Panc1 (cell line): ENCODE measurements at regions not wholly inside any gene's neighbourhood (a gene's known extent, or its start where the extent isn't known, plus 50 kb on each side); places are given as distances from the start of the nearest gene placed in this dataset.

ENCODE experiments used
- ATAC-seq: fragments of 200-7000 bp; cut with Tn5 transposase; 2 replicates; pipeline ENCODE4 v1.9.1; 2020; ENCODE audit warnings: mild to moderate bottlenecking, moderate library complexity
- BruUV-seq: library from RNA; stranded (reverse); fragments of 400-500 nt; replicated peaks from 2 replicates; lab custom pipeline; 2021; lab: Mats Ljungman, UMichigan
- CTCF ChIA-PET: fragments of 300-600 bp; sonication (Branson Sonifier 250); formaldehyde crosslinking; loops from one replicate; lab custom pipeline; 2022; ENCODE audit warnings: antibody characterized with exemption; lab: Charles Lee
- POLR2A ChIA-PET: fragments of 300-600 bp; sonication (Branson Sonifier 250); formaldehyde crosslinking; loops from one replicate; lab custom pipeline; 2022; ENCODE audit warnings: antibody characterized with exemption; lab: Charles Lee
- DNase-seq: peaks from one replicate; pipeline ENCODE4 v3.0.0-alpha.2; 2010; ENCODE audit warnings: low read depth, low spot score
- H3K27ac ChIP-seq: 2 replicates; pipeline ENCODE4 v1.5.1; 2011; ENCODE audit warnings: mild to moderate bottlenecking, low read length, inconsistent platforms
- H3K27me3 ChIP-seq: fragments of 200-500 bp; sonication (Bioruptor generic); 2 replicates; pipeline ENCODE4 v1.6.0; 2014; ENCODE audit warnings: low read length, inconsistent platforms; ENCODE audit not compliant: control insufficient read depth, insufficient read depth
- H3K36me3 ChIP-seq: fragments of 200-500 bp; sonication (Bioruptor generic); 2 replicates; pipeline ENCODE4 v1.5.1; 2014; ENCODE audit warnings: inconsistent platforms, mild to moderate bottlenecking, low read length, moderate library complexity; ENCODE audit not compliant: control insufficient read depth, insufficient read depth
- H3K4me1 ChIP-seq: 2 replicates; pipeline ENCODE4 v1.5.1; 2011; ENCODE audit warnings: inconsistent platforms, mild to moderate bottlenecking, low read length, moderate library complexity; ENCODE audit not compliant: control insufficient read depth, insufficient read depth
- H3K4me3 ChIP-seq, 2 experiments: 2 replicates each; pipeline ENCODE4 v1.5.1; 2011 to 2012; ENCODE audit warnings: low read depth in 2 of 2, low read length in 2 of 2, mild to moderate bottlenecking in 2 of 2, inconsistent platforms in 1 of 2, moderate library complexity in 1 of 2
- H3K9me3 ChIP-seq: fragments of 200-500 bp; sonication (Bioruptor generic); 2 replicates; pipeline ENCODE4 v1.5.1; 2014; ENCODE audit warnings: low read depth, mild to moderate bottlenecking, inconsistent platforms, low read length, moderate library complexity; ENCODE audit not compliant: control insufficient read depth, insufficient read depth
- POLR2AphosphoS5 ChIP-seq: IDR thresholded peaks from 2 replicates; pipeline ENCODE4 v1.6.1; 2012; ENCODE audit warnings: mild to moderate bottlenecking, low read depth, low read length, moderate library complexity
- REST ChIP-seq, 2 experiments: IDR thresholded peaks; 2 replicates each; pipeline ENCODE4 v1.6.1; 2011 to 2012; ENCODE audit warnings: low read depth in 2 of 2, control low read depth in 1 of 2, low read length in 1 of 2, mild to moderate bottlenecking in 1 of 2, moderate library complexity in 1 of 2; ENCODE audit not compliant: insufficient read depth in 1 of 2
- SIN3A ChIP-seq: IDR thresholded peaks from 2 replicates; pipeline ENCODE4 v1.6.1; 2012; ENCODE audit warnings: low read depth, mild to moderate bottlenecking, low read length, moderate library complexity, borderline replicate concordance; ENCODE audit not compliant: insufficient read depth
- TCF7L2 ChIP-seq: IDR thresholded peaks from 2 replicates; pipeline ENCODE4 v1.6.1; 2011; ENCODE audit warnings: mild to moderate bottlenecking, low read depth, low read length, inconsistent platforms
- in situ Hi-C: cut with HindIII; loops from 2 replicates; pipeline ENCODE4 v1.10.0; 2016; ENCODE audit warnings: low sequenced_read_pairs, low pct_unique_long_range_greater_than_20kb
- intact Hi-C: fragments of 100-400 bp; cut with micrococcal nuclease; formaldehyde crosslinking; loops from one replicate; pipeline ENCODE4 v1.10.0; 2022; ENCODE audit not compliant: unreplicated experiment
- TF ChIP-seq, protein P1 (sequence below): fragments of 450-650 bp; IDR thresholded peaks from 2 replicates; pipeline ENCODE4 v1.5.1; 2017; ENCODE audit warnings: mild to moderate bottlenecking

DNA sequence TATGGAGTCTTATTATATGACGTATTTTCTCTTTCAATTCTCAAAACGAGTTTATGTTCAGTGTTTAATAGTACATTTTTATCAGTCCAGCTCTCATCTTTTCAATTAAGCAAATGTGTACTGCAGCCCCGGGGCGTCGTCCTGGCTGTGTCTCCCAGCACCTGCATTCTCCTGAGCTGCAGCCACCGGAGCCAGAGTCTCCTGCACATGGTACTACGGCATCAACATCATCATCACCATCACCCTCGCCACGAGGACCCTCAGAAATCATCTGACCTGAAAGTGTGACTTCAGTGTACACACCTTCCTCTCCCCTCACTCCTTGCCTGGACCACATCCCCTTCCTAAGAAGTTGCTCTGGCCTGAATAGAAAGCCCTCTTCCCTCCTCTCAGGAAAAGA lies 267.7 kb upstream of the ARID1B start:
- no peaks in the 10 kb centered on the region for H3K4me1 ChIP-seq
- no peaks in the 10 kb centered on the region for H3K27me3 ChIP-seq
- ChIA-PET POLR2A (no interaction called here), CTCF (no interaction called here)
- intact Hi-C loops (no loop called here), in situ Hi-C loops (no loop called here)
- TF ChIP-seq SIN3A (no peak), REST (IDR thresholded peaks at IDR 0.05; ENCODE audit: insufficient read depth in 1 of 2, low read depth in 2 of 2, low read length in 1 of 2) (no peak), POLR2AphosphoS5 (no peak), TCF7L2 (no peak)
- TF ChIP-seq, protein P1, sequence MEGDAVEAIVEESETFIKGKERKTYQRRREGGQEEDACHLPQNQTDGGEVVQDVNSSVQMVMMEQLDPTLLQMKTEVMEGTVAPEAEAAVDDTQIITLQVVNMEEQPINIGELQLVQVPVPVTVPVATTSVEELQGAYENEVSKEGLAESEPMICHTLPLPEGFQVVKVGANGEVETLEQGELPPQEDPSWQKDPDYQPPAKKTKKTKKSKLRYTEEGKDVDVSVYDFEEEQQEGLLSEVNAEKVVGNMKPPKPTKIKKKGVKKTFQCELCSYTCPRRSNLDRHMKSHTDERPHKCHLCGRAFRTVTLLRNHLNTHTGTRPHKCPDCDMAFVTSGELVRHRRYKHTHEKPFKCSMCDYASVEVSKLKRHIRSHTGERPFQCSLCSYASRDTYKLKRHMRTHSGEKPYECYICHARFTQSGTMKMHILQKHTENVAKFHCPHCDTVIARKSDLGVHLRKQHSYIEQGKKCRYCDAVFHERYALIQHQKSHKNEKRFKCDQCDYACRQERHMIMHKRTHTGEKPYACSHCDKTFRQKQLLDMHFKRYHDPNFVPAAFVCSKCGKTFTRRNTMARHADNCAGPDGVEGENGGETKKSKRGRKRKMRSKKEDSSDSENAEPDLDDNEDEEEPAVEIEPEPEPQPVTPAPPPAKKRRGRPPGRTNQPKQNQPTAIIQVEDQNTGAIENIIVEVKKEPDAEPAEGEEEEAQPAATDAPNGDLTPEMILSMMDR, result no peak
- no peaks in the 10 kb centered on the region for H3K36me3 ChIP-seq
- ATAC-seq, result no peak
- no peaks in the 10 kb centered on the region for H3K9me3 ChIP-seq
- no TSS peak for BruUV-seq
- DNase-seq, result no peak
- H3K4me3 ChIP-seq, result no peak overlapping the region
- H3K27ac ChIP-seq, result no peak overlapping the region

DNA sequence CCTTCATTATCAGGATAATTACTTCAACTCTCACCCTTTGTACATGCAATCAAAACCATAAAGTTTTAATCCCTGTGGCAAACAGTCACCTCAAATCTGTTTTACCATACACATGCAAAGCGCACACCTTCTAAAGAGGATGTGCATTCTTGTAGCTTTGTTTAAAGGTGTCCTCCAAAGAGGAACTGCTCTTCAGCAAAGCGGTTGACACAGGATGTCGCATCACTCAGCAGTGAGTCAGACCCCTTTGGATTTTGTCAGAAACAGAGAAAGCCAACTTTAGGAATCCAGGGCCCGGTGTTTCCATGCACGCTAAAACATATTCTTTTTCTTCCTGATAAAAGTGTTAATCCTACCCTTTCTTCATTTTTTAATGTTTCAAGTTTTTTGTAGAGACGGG lies 268.3 kb upstream of the ARID1B start:
- ATAC-seq, result no peak
- Histone ChIP-seq H3K4me1 (no peaks in the 10 kb centered on the region), H3K9me3 (no peaks in the 10 kb centered on the region), H3K36me3 (no peaks in the 10 kb centered on the region), H3K27me3 (no peaks in the 10 kb centered on the region), H3K4me3 (no peak overlapping the region), H3K27ac (no peak overlapping the region)
- TF ChIP-seq SIN3A (no peak), POLR2AphosphoS5 (no peak), REST (IDR thresholded peaks at IDR 0.05; ENCODE audit: insufficient read depth in 1 of 2, low read depth in 2 of 2, low read length in 1 of 2) (no peak), TCF7L2 (no peak)
- TF ChIP-seq, protein P1, result no peak
- ChIA-PET CTCF (no interaction called here), POLR2A (no interaction called here)
- intact Hi-C loops, result no loop called here
- in situ Hi-C loops, result no loop called here
- BruUV-seq, result no TSS peak
- DNase-seq, result no peak
